IPS-18a (cell line): ENCODE measurements at regions not wholly inside any gene's neighbourhood (a gene's known extent, or its start where the extent isn't known, plus 50 kb on each side); places are given as distances from the start of the nearest gene placed in this dataset.

ENCODE experiments used
- H3K27ac ChIP-seq: one replicate; pipeline ENCODE4 v1.5.1; 2013; ENCODE audit warnings: low read length
- H3K27me3 ChIP-seq: one replicate; pipeline ENCODE4 v1.6.1; 2013; ENCODE audit warnings: mild to moderate bottlenecking, low read length; ENCODE audit not compliant: control insufficient read depth, insufficient read depth
- H3K36me3 ChIP-seq: one replicate; pipeline ENCODE4 v1.6.1; 2013; ENCODE audit warnings: low read depth, low read length; ENCODE audit not compliant: control insufficient read depth
- H3K4me1 ChIP-seq: one replicate; pipeline ENCODE4 v1.6.1; 2013; ENCODE audit warnings: low read depth, low read length; ENCODE audit not compliant: control insufficient read depth
- H3K4me3 ChIP-seq: one replicate; pipeline ENCODE4 v1.5.1; 2013; ENCODE audit warnings: low read length
- H3K9ac ChIP-seq: one replicate; pipeline ENCODE4 v1.6.1; 2013; ENCODE audit warnings: mild to moderate bottlenecking, low read length, moderate library complexity
- H3K9me3 ChIP-seq: one replicate; pipeline ENCODE4 v1.6.1; 2013; ENCODE audit warnings: low read depth, low read length; ENCODE audit not compliant: control insufficient read depth

GRCh38 chr4:30256116-30256832 lies 463.9 kb upstream of the PCDH7 start:
- Histone ChIP-seq H3K27me3 (no peaks in the 10 kb centered on the region), H3K4me1 (no peaks in the 10 kb centered on the region), H3K9ac (no peak overlapping the region), H3K4me3 (no peak overlapping the region), H3K27ac (no peak overlapping the region), H3K9me3 (no peaks in the 10 kb centered on the region), H3K36me3 (no peaks in the 10 kb centered on the region)

GRCh38 chr4:30258949-30259348 lies 461.2 kb upstream of the PCDH7 start:
- Histone ChIP-seq H3K27me3 (no peaks in the 10 kb centered on the region), H3K36me3 (no peaks in the 10 kb centered on the region), H3K27ac (no peak overlapping the region), H3K4me3 (no peak overlapping the region), H3K4me1 (no peaks in the 10 kb centered on the region), H3K9me3 (no peaks in the 10 kb centered on the region), H3K9ac (no peak overlapping the region)

- H3K9me3 ChIP-seq: no peaks in the 10 kb centered on the region
- no peaks in the 10 kb centered on the region for H3K36me3 ChIP-seq
- H3K4me3 ChIP-seq: no peak overlapping the region
- no peak overlapping the region for H3K27ac ChIP-seq
- H3K9ac ChIP-seq: no peak overlapping the region
- H3K27me3 ChIP-seq: no peaks in the 10 kb centered on the region
- no peaks in the 10 kb centered on the region for H3K4me1 ChIP-seq
Measured at GRCh38 chr4:30262379-30262778, 457.8 kb upstream of the PCDH7 start.

- Histone ChIP-seq H3K27ac (no peak overlapping the region), H3K4me1 (no peaks in the 10 kb centered on the region), H3K36me3 (no peaks in the 10 kb centered on the region), H3K9ac (no peak overlapping the region), H3K27me3 (no peaks in the 10 kb centered on the region), H3K9me3 (no peaks in the 10 kb centered on the region), H3K4me3 (no peak overlapping the region)
Measured at GRCh38 chr4:30264465-30264864, 455.7 kb upstream of the PCDH7 start.

DNA sequence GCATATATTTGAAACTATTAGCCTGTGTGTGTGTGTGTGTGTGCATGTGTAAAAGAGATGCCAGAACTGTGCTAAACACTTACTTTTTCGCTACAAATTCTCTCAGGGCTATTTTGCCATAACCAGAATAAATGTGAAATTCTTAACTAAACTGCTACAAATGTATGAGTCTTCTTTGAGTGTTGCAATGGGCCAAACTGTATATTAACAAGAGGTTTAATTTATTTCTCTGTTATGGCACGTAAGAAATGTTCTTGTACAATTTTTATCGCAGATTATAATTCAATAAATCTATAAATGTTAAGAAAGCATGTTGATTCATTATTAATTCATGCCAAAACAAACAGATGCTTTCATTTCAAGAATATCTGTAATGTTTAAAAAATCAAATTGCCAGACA lies 454.5 kb upstream of the PCDH7 start:
- Histone ChIP-seq H3K27ac (no peak overlapping the region), H3K4me1 (no peaks in the 10 kb centered on the region), H3K4me3 (no peak overlapping the region), H3K9me3 (no peaks in the 10 kb centered on the region), H3K36me3 (no peaks in the 10 kb centered on the region), H3K27me3 (no peaks in the 10 kb centered on the region), H3K9ac (no peak overlapping the region)

DNA sequence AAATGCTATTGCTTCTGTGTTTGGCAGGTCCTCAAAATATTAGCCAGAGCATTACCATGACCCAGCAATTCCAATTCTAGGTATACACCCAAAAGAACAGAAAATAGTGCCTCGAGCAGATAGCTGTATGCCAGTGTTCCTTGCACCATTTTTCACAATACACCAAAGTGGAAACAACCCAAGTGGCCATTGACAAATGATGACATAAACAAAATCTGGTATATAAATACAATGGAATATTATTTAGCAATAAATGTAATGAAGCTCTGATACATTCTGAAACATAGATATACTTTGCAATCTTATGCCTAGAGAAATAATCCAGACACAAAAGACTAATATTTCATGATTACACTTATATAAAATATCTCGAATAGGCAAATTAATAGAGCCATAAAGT lies 451.8 kb upstream of the PCDH7 start:
- Histone ChIP-seq H3K4me3 (no peak overlapping the region), H3K9me3 (no peaks in the 10 kb centered on the region), H3K27ac (no peak overlapping the region), H3K27me3 (no peaks in the 10 kb centered on the region), H3K9ac (no peak overlapping the region), H3K36me3 (no peaks in the 10 kb centered on the region), H3K4me1 (no peaks in the 10 kb centered on the region)

DNA sequence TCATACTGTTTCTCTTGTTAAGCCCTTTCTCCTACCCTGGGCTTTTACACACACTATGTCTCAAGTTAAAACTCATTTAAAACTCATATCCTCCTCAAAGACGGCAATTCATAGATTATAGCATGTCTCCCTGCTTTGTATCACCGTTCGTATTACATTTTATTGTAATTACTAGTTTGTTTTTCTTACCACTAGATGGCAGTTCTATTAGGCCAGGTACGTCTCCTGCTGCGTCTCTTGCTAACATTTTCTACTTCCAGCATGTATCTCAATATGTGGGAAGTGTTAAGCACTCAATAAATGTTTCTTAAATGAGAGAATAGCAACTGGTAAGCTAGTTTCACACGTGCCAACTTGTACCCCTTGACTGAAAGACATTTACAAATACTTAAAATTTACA lies 450.3 kb upstream of the PCDH7 start:
- Histone ChIP-seq H3K9ac (no peak overlapping the region), H3K4me3 (no peak overlapping the region), H3K9me3 (no peaks in the 10 kb centered on the region), H3K36me3 (no peaks in the 10 kb centered on the region), H3K27ac (no peak overlapping the region), H3K27me3 (no peaks in the 10 kb centered on the region), H3K4me1 (no peaks in the 10 kb centered on the region)

- Histone ChIP-seq H3K4me3 (no peak overlapping the region), H3K9ac (no peak overlapping the region), H3K36me3 (no peaks in the 10 kb centered on the region), H3K27me3 (no peaks in the 10 kb centered on the region), H3K4me1 (no peaks in the 10 kb centered on the region), H3K27ac (no peak overlapping the region), H3K9me3 (no peaks in the 10 kb centered on the region)
Measured at GRCh38 chr4:30281986-30282385, 438.2 kb upstream of the PCDH7 start.

DNA sequence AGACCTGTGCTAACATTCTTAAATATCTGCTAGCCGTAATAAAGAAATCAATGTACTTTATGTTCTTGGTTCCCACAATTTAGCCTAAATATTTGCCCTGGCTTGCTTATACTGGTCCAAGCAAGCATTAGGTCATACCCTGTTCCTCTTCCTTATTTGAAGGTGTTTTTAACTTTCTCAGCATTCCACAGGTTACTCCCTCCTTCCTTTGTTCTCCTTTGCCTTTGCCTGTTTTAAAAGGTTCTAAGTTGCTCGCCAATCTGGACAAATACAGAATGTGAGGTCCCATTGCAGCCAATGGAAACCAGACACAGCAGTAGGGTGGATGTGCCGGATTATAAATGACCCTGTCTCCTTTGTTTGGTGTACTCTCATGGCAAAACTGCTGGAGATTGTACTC lies 436.8 kb upstream of the PCDH7 start:
- Histone ChIP-seq H3K27ac (no peak overlapping the region), H3K27me3 (no peaks in the 10 kb centered on the region), H3K9ac (no peak overlapping the region), H3K36me3 (no peaks in the 10 kb centered on the region), H3K4me1 (no peaks in the 10 kb centered on the region), H3K4me3 (no peak overlapping the region), H3K9me3 (no peaks in the 10 kb centered on the region)

GRCh38 chr4:30294295-30294694 lies 425.9 kb upstream of the PCDH7 start:
- Histone ChIP-seq H3K9me3 (no peaks in the 10 kb centered on the region), H3K27ac (no peak overlapping the region), H3K36me3 (no peaks in the 10 kb centered on the region), H3K9ac (no peak overlapping the region), H3K4me1 (no peaks in the 10 kb centered on the region), H3K4me3 (no peak overlapping the region), H3K27me3 (no peaks in the 10 kb centered on the region)

GRCh38 chr4:30295652-30296051 lies 424.5 kb upstream of the PCDH7 start:
- Histone ChIP-seq H3K27ac (no peak overlapping the region), H3K4me3 (no peak overlapping the region), H3K9me3 (no peaks in the 10 kb centered on the region)

DNA sequence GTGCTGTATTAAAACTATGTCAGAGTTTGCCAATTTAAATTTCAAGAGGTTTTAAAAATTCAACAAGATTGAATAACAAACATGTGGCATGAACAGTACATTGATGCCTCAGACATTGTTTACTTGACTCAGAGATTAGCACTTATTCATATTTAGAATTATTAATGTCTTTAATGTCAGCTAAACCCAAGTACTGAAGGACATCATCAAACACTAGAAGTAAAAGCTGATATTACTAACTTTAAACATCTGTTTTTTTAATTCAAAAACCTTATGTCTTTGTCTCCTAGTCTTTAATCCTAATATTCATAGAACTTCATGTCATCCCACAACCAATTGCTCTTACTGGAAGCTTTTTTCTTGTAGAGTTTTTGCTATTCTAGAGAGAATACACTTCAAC lies 406.2 kb upstream of the PCDH7 start:
- H3K27me3 ChIP-seq: no peaks in the 10 kb centered on the region
- H3K9ac ChIP-seq: no peak overlapping the region
- H3K36me3 ChIP-seq: no peaks in the 10 kb centered on the region
- no peak overlapping the region for H3K27ac ChIP-seq
- no peaks in the 10 kb centered on the region for H3K4me1 ChIP-seq
- H3K4me3 ChIP-seq: no peak overlapping the region
- no peaks in the 10 kb centered on the region for H3K9me3 ChIP-seq

More at GRCh38 chr4:30295652-30296051, 424.5 kb upstream of the PCDH7 start:
- H3K4me1 ChIP-seq: no peaks in the 10 kb centered on the region
- H3K27me3 ChIP-seq: no peaks in the 10 kb centered on the region
- H3K36me3 ChIP-seq: no peaks in the 10 kb centered on the region
- no peak overlapping the region for H3K9ac ChIP-seq
